HUES48 (cell line): ENCODE measurements at regions not wholly inside any gene's neighbourhood (a gene's known extent, or its start where the extent isn't known, plus 50 kb on each side); places are given as distances from the start of the nearest gene placed in this dataset.

Source experiments
- H3K27ac ChIP-seq: one replicate; pipeline ENCODE4 v1.7.0; 2013; ENCODE audit warnings: low read depth, low read length, inconsistent platforms
- H3K27me3 ChIP-seq: 2 replicates; pipeline ENCODE4 v1.6.1; 2013; ENCODE audit warnings: mild to moderate bottlenecking, low read length; ENCODE audit not compliant: control insufficient read depth, insufficient read depth
- H3K36me3 ChIP-seq: 2 replicates; pipeline ENCODE4 v1.6.1; 2013; ENCODE audit warnings: low read length; ENCODE audit not compliant: control insufficient read depth, insufficient read depth
- H3K4me1 ChIP-seq: 2 replicates; pipeline ENCODE4 v1.6.1; 2013; ENCODE audit warnings: mild to moderate bottlenecking, low read length; ENCODE audit not compliant: control insufficient read depth, insufficient read depth
- H3K4me3 ChIP-seq: 2 replicates; pipeline ENCODE4 v1.5.1; 2013; ENCODE audit warnings: mild to moderate bottlenecking, low read depth, low read length
- H3K9ac ChIP-seq: 2 replicates; pipeline ENCODE4 v1.6.1; 2013; ENCODE audit warnings: mild to moderate bottlenecking, low read depth, low read length, moderate library complexity
- H3K9me3 ChIP-seq: 2 replicates; pipeline ENCODE4 v1.6.1; 2013; ENCODE audit warnings: low read length; ENCODE audit not compliant: control insufficient read depth, insufficient read depth

DNA sequence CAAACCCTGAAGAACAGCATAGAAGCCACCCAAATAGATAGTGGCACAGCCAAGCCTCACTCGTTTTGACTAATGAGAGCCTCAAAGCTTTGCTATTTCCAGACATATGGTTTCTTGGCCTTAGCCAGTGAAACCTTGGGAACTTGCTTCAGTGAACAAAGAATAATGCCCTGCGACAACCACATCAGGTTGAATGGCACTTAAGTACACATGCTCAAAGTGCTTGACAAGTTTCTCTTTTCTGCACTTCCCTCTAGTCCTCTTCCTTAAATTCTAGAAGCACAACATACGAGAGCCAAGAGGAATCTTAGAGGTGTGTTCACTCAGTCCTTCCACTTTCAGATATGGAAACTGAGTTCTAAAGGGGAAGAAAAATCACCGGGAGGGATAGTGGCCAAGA, 258.3 kb downstream of the HAUS1 start:
- Histone ChIP-seq H3K36me3 (no peaks in the 10 kb centered on the region), H3K9me3 (no peaks in the 10 kb centered on the region), H3K27ac (no peak overlapping the region), H3K27me3 (no peaks in the 10 kb centered on the region), H3K9ac (no peak overlapping the region), H3K4me1 (no peaks in the 10 kb centered on the region), H3K4me3 (no peak overlapping the region)

DNA sequence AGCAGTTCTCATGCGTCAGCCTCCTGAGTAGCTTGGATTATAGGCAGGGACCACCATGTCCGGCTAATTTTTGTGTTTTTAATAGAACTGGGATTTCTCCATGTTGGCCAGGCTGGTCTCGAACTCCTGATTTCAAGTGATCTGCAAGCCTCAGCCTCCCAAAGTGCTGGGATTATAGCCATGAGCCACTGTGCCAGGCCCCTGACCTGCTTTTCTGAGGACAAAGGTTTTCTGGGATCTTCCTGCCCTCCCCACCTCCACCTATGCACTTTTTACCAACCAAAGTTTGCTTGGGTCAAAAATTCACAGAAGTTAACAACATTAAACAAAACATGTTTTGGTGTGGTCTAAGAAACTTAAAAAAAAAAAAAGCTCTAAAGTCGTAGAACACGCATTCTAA, 259.9 kb downstream of the HAUS1 start:
- H3K4me1 ChIP-seq, result no peaks in the 10 kb centered on the region
- H3K27me3 ChIP-seq, result no peaks in the 10 kb centered on the region
- no peak overlapping the region for H3K4me3 ChIP-seq
- no peak overlapping the region for H3K9ac ChIP-seq
- no peak overlapping the region for H3K27ac ChIP-seq
- H3K9me3 ChIP-seq, result no peaks in the 10 kb centered on the region
- H3K36me3 ChIP-seq, result no peaks in the 10 kb centered on the region

DNA sequence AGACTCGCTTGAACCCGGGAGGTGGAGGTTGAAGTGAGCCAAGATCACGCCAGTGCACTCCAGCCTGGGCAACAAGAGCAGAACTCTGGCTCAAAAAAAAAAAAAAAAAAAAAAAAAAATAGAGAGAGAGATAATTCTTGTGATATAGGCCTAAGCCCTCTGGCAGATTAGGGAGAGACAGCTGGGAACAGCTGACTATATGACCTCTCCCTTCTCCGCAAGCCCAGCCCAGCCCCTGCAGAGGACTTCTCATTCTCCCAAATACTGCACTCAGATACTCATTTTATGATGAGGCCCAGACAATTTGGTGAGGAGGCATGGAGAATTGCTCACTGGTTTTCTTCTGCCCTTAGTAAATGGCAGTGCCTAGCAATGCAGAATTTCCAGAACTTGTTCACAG, 262.0 kb downstream of the HAUS1 start:
- H3K9ac ChIP-seq, result no peak overlapping the region
- H3K4me3 ChIP-seq, result no peak overlapping the region
- no peaks in the 10 kb centered on the region for H3K27me3 ChIP-seq
- no peak overlapping the region for H3K27ac ChIP-seq
- H3K9me3 ChIP-seq, result no peaks in the 10 kb centered on the region
- H3K4me1 ChIP-seq, result no peaks in the 10 kb centered on the region
- H3K36me3 ChIP-seq, result no peaks in the 10 kb centered on the region

DNA sequence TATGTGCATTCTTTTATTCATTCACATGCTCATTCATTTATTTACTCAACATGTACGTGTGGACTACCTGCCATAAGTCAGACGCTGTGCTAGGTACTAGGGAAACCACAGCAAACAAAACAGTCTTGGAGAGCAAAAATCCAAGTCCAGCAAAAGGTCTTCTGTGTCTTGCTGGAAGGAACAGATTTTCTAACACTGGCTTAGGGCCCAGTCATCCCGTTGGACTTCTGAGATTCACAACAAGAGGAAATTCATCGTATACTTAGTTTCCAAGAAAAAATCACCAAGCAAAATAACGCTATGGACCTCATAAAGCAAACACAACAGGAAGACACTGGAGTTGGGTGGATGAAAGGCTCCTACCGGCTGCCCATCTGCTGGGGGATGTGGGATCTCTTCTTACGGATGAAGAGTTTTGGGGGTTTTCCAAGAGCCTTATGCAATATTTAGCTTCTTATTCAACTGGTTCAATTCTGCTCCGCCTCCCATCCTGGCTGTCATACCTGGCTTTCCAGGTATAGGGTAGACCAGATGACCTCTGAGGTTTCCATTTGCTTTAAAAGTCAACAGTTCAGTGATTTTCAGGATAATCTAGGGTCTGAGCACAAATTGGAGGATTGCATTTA, 262.7 kb downstream of the HAUS1 start:
- no peaks in the 10 kb centered on the region for H3K9me3 ChIP-seq
- H3K4me1 ChIP-seq, result no peaks in the 10 kb centered on the region
- H3K9ac ChIP-seq, result no peak overlapping the region
- no peaks in the 10 kb centered on the region for H3K27me3 ChIP-seq
- no peak overlapping the region for H3K4me3 ChIP-seq
- H3K27ac ChIP-seq, result no peak overlapping the region
- H3K36me3 ChIP-seq, result no peaks in the 10 kb centered on the region

DNA sequence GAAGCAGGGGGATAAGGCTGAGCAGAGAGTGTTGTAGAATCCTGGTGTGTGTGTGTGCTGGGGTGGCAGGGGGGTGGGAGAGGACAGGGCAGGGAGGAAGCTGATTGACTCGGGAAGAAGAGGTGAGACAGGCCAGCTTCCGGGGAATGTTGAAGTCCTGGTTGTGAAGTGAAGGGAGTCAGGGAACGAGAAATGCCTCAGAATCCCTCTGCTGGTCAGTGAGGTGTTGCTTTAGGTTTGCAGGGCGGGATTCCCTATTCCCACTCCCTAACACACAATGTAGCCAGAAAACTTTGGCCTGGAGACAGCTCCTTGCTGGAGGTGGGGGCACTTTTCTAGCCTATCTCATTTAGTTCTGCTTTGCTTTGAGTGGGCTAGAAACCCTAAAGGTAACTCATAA, 265.1 kb downstream of the HAUS1 start:
- Histone ChIP-seq H3K4me3 (no peak overlapping the region), H3K36me3 (no peaks in the 10 kb centered on the region), H3K27me3 (no peaks in the 10 kb centered on the region), H3K27ac (no peak overlapping the region), H3K4me1 (no peaks in the 10 kb centered on the region), H3K9me3 (no peaks in the 10 kb centered on the region), H3K9ac (no peak overlapping the region)

DNA sequence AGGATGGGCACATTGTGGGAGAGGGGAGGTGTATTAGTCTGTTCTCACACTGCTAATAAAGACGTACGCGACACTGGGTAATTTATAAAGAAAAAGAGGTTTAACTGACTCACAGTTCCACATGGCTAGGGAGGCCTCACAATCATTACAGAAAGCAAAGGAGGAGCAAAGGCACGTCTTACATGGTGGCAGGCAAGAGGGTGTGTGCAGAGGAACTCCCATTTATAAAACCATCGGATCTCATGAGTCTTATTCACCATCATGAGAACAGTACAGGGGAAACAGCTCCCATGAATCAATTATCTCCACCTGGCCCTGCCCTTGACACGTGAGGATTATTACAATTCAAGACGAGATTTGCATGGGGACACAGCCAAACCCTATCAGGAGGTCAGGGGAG, 266.7 kb downstream of the HAUS1 start:
- Histone ChIP-seq H3K9ac (no peak overlapping the region), H3K27ac (no peak overlapping the region), H3K27me3 (no peaks in the 10 kb centered on the region), H3K4me3 (no peak overlapping the region), H3K9me3 (no peaks in the 10 kb centered on the region), H3K36me3 (no peaks in the 10 kb centered on the region), H3K4me1 (no peaks in the 10 kb centered on the region)

DNA sequence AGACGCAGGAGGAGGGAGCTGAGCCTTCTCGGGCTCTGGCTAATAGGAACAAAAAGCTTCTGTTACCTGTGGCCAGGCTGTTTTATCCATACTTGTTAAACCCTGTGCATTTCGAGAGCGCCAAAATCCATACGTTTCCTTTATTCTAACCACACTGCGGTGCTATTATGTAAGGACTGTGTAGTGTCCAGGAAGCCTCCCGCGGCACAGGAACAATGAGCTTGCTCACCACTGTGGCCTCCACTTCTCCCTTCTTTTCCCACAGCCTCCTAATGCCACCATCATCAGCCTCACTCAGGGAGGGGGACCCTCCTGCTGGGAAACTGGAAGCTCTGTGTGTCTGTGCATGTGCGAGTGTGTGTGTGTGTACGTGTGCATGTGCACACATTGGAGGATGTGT, 268.5 kb downstream of the HAUS1 start:
- Histone ChIP-seq H3K9ac (no peak overlapping the region), H3K27me3 (no peaks in the 10 kb centered on the region), H3K36me3 (no peaks in the 10 kb centered on the region), H3K9me3 (no peaks in the 10 kb centered on the region), H3K4me3 (no peak overlapping the region), H3K27ac (no peak overlapping the region), H3K4me1 (no peaks in the 10 kb centered on the region)

DNA sequence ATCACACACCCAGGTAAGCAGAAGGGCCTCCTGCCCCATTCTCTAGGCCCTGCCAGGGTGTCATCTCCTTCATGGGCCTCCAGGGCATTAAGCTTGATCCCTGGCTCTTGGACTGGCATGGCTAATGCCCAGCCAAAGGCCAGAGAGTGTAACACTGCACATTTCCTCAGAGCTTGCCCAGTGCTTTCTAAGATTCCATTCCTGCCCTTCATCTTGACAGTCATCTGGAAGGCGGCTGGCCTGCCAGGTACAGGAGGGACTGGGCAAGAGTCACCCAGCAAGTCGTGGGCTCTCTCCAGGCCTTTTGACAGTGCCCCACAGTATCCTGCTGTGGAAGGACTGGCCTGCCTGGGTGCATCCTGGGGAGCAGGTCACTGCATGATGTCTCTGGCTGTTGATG, 268.9 kb downstream of the HAUS1 start:
- H3K4me1 ChIP-seq, result no peaks in the 10 kb centered on the region
- H3K27ac ChIP-seq, result no peak overlapping the region
- H3K36me3 ChIP-seq, result no peaks in the 10 kb centered on the region
- no peaks in the 10 kb centered on the region for H3K27me3 ChIP-seq
- H3K4me3 ChIP-seq, result no peak overlapping the region
- no peaks in the 10 kb centered on the region for H3K9me3 ChIP-seq
- H3K9ac ChIP-seq, result no peak overlapping the region

DNA sequence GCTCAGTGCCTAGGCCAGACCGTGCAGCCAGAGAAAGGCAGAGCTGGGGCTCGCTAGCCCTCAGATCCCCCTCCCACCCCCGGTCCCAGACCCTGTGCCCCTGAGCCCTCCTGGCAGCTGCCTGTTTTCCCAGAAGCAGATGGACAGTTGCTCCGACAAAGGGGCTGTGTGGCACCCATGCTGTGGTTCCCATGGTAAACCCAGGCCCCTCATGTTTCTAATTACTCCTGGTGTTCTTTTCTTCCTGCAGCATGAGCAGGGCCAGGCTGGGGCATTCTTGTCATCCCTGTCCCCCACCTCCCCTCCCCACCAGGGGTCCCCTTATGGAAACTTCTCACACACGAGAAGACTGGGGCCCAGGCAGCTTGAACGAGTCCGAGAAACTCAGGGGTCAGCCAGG, 269.6 kb downstream of the HAUS1 start:
- H3K4me3 ChIP-seq, result no peak overlapping the region
- H3K4me1 ChIP-seq, result no peaks in the 10 kb centered on the region
- H3K9ac ChIP-seq, result no peak overlapping the region
- peak overlapping the region; percentile 1 for H3K27ac ChIP-seq
- H3K27me3 ChIP-seq, result no peaks in the 10 kb centered on the region
- no peaks in the 10 kb centered on the region for H3K36me3 ChIP-seq
- no peaks in the 10 kb centered on the region for H3K9me3 ChIP-seq

DNA sequence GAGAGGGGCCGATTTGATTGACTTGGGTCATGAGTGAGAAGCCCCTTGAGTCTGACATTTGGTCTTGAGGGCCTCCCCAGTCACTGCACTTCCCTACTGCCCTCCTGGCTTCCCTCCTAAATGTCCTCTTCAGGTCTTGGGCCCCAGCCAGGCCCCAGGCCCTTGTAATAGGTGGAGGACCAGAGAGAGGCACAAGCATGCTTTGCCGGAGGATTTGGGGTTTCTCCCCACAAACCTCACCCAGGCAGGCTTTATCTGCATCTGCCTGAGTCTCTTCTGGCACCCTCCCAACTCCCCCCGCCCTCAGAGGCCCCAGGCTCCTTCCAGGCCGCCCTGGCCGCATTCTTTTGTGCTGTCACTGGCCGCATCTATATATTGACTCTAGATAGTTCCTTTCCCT, 270.7 kb downstream of the HAUS1 start:
- Histone ChIP-seq H3K27me3 (no peaks in the 10 kb centered on the region), H3K36me3 (no peaks in the 10 kb centered on the region), H3K4me3 (no peak overlapping the region), H3K27ac (no peak overlapping the region), H3K9me3 (no peaks in the 10 kb centered on the region), H3K9ac (no peak overlapping the region), H3K4me1 (no peaks in the 10 kb centered on the region)

DNA sequence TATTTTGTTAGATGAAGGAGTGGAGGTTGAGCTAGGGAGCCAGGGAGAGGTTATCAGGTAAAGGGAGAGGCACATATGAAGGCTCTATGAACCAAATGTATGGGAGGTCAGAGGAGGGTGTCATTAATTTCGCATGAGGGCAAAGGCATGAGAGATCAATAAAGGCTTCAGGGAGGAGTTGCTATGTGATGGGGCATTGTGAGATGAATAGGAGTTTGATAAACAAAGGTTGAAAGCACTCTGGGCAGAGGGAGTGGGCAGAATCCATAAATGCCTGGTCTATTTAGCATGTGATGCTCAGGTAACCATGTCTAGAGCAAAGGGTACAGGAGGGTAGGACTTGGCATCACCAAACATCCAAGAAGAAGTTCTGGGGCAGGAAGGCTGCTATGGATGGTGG, 273.4 kb downstream of the HAUS1 start:
- no peak overlapping the region for H3K9ac ChIP-seq
- H3K9me3 ChIP-seq, result no peaks in the 10 kb centered on the region
- no peak overlapping the region for H3K27ac ChIP-seq
- H3K27me3 ChIP-seq, result no peaks in the 10 kb centered on the region
- H3K4me1 ChIP-seq, result no peaks in the 10 kb centered on the region
- no peak overlapping the region for H3K4me3 ChIP-seq
- H3K36me3 ChIP-seq, result no peaks in the 10 kb centered on the region
